ENCODE measurements at regions not wholly inside any gene's neighbourhood (a gene's known extent, or its start where the extent isn't known, plus 50 kb on each side); places are given as distances from the start of the nearest gene placed in this dataset.

DNA sequence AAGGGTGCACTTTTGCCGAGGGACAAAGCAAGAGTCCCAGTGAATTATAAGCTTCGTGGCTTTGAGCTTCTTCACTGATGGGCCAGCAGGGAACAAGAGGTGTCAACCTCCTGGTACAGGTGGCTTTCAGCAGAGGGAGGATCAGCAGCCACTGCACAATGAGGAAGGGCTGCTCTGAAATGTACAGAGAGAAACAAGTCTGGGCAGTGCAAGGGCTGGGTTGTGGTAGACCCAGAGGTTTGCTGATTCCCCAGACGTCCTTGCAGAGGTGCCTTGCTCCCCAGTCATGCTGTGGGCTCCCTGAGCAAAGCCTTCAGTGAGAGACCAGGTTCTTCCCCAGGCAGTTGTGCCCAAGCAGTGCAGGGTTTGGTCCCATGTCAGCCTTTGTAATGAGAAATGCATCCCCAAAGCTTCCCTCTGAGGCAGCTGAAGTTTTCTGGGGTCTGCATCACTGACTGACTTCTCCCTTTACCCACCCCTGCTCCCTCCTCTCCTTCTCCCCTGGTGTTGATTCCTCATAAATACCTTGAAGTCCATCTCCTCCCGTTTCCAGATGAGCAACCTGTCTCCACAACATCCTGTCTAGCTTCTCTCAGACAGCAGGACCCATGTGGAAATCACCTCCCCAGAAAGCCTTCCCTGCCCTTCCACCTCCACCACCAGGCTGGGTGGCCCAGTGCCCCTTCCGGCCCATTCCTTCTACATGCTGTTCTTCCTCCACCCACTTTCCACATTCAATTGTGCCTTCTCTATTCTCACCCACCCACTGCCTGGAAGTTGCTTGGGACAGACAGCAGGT lies 599.6 kb upstream of the ADAMTS16 start:
- no peak for DNase-seq

DNA sequence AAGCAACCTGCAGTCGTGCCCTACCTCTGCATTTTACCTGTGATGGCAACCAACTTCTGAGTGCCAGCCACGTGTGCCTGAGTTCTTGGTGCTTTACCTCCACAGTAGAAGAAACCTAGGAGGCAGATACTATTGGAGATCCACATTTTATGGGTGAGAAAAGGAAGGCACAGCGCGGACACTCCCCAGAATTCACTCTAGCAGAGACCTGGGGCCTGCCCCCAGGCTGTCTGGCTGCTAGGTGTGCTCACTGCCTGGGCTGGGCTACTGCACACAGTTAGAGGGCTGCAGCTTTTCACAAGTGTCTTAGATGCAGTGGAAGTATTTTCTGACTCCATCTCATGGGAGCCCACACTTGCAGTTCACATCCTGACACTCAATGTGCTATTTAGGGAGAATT lies 598.8 kb upstream of the ADAMTS16 start:
- no peak for DNase-seq

DNA sequence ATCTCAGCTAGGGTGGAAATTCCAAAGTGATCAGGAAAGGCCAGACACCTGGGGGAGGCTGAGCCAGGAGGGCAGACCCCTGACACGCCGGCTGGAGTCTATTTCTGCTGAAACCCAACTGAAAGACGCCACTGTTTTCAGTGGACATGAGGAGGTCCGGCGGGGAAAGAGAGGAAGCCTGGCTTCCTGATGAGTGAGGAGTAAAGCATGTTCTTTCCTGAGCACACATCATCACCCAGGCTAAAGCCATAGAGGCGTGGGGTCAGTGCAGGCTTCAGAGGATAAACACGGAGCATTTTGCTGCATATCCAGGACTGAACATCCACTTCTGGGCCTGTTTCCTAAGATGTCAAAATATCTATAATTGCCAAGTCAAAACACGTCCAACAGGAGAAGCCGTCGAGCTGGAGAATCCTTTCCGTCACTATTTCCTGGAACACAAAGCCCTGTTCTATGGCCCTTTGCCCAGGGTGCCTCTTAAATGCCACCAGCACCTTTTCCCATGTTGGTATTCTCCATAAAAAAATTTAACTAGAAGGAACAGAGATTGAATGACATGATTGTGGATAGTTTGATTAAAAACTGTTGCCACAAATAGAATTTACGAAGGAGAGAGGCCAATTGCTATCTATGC lies 597.9 kb upstream of the ADAMTS16 start:
- no peak for DNase-seq

DNA sequence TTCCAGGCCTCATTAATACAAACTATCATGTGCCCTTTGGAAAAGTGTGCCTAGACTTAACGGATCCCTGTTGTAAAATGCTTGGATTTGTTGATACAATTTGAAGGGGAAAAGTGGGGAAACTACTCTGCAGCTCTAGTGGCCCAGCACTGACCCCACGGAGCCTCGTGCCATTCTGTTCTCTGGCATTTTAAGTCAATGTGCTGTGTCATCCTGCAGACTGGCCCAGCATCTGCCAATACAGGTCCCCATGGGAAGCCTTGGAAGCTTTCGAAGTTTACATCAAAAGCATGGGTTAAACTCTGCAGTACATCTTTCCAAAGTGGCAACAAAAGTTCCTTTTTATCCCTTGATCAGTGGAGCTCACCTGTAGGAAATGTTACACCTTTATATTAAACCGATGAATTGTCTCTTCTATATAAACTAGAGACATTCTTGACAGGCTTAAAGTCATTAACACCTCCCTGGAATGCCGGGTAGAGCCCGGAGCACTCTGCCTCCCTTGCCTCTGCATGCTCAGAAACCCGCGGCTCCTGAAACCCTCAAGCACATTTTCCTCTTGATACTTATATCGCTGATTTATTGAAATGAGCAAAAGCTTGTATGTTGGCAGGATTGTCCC lies 596.0 kb upstream of the ADAMTS16 start:
- no peak for DNase-seq

DNA sequence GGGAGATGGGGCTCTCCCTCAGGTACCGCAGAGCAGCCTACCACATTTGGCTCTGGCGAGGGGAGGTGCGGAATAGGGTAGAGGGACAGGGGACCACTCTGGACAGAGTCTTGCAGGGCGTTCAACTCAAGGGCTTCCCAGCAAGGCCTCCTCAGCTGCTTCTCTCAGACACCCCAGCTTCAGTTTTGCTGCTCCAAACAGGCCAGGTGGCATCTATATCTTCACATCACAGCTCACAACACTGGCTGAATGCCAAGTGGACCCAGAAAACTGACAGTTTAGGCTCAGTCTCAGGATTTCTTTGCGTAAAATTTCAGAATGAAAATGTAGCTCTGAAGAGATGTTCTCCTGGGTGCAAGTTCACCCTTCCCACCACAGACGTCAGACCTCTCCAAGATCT lies 592.6 kb upstream of the ADAMTS16 start:
- no peak for DNase-seq

DNA sequence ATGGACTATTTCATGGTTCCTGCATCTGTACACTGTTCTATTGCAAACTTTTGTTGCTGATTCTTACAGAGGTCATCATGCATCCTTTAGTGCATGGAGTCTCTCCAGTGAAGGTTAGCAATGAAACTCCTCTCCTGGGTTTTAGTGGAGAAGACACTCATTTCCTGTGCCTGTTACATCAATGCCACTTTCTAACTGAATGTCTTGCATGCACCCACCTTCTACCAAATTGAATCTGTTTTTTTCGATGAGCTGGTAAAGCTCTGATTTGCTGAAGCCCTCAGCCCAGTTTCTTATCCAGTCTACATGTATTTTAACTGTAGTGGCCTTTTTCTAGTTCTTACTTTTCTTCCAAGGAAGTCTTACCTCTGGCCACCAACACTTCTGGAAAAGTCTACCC lies 591.8 kb upstream of the ADAMTS16 start:
- no peak for DNase-seq

DNA sequence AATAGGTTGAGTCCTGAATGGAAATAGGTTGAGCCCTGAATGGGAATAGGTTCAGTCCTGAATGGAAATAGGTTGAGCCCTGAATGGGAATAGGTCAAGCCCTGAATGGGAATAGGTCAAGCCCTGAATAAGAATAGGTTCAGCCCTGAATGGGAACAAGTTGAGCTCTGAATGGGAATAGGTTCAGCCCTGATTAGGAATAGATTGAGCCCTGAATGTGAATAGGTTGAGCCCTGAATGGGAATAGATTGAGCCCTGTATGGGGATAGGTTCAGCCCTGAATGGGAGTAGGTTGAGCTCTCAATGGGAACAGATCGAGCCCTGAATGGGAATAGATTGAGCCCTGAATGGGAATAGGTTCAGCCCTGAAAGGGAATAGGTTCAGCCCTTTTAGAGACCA lies 590.8 kb upstream of the ADAMTS16 start:
- no peak for DNase-seq

DNA sequence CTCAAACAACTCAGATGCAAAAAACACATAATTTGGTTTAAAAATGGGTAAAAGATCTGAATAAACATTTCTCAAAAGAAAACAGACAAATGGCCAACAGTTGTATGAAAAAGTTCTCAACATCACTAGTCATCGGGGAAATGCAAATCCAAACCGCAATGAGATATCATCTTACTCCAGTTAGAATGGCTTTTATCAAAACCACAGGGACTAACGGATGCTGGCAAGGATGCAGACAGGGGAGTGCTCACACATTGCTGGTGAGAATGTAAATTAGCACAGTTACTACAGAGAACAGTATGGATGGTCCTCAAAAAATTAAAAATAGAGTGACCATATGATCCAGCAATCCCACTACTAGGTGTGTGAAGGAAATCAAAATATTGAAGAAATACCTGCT lies 589.1 kb upstream of the ADAMTS16 start:
- DNase-seq = no peak

DNA sequence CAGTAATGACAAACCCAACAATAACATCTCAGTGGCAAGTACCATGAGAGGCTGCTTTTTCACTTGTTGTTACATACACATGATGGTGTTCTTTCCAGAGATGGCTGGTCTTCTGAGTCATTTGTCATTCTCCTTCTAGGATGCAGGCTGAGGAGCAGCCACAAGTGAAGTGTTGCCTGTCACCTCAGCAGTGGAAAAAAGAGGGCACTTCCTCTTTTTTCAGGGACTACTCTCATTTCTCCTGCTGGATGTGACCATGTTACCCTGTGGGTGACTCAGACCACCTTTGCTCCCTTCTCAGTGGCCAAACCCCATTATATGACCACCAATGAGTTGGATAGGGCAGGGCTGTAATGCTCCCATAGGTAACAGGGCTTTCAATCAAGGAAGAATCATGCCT lies 587.0 kb upstream of the ADAMTS16 start:
- no peak for DNase-seq

DNA sequence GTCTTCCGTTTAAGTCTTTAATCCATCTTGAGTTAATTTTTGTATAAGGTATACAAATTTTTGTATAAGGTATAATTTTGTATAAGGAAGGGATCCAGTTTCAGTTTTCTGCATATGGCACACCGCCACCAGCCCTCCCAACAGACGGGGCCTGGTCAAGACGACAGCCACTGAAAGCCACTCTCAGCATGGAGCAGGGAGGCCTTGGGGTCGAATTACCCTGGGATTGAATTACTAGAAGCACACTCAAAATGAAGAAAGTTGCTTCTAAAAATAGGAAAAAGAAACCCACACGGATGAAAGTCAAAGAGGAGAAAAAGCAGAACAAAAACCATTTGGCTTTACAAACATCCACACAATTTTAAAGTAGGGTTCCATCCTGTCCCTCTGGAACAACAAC lies 586.2 kb upstream of the ADAMTS16 start:
- DNase-seq = no peak

DNA sequence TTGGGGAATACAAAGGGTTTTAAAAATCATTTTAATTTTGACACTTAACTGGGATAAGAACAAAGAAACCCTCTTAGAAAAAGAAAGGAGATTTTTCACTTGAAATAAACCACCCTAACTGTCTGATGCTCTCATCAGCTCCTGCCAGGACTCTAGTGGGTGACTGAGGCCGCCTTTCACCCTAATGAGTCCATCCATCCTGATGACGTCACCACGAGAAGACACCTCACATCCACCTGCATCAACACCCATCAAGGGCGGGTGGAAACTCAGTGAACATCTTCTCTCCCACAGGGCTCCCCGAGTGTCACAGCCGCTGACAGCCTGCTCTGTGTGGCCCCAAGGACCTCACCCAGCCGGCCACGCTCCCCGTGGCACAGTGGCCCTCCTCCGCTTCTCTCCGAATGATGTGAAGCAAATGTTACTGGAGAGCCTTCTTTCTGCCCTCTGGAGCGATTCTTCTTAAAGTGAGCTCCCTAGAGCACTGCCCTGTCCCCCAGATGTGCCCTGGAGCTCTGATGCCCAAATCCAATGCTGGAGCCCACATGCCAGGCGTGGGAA lies 584.3 kb upstream of the ADAMTS16 start:
- no peak for DNase-seq

DNA sequence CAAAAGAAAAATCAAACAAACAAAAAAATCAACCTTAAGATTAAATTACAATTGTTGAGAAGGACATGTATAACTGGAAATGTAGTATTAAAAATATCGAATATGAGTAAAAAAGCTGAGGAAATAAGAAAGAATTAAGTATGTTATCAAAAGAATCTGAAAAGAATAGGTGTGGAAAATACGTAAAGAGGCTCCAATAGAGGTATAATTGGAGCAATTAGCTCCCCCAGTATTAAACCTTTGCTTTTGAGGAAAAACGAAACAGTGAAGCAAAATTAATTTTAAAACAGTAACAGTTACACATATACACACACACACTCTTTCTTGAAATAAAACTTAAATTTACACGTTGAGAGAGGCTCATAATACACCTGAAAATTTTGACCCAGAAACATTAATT lies 578.7 kb upstream of the ADAMTS16 start:
- DNase-seq = no peak

DNA sequence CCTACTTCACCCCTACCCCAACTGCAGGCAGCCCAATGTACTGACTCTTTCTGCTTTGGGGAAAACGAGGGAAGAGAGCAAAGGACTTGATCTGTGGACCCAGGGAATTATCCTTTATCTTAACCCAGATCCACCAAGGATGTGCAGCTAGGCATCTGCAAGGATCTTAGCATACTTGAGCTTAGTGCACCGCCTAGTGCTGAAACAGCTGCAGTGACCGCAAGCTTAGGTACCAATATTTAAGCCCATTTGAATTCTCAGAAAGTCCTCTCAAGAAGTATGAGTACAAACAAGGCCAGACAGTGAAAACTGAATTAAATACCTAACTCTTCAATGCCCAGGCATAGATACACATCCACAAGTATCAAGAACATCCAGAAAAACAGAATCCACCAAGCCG lies 576.7 kb upstream of the ADAMTS16 start:
- DNase-seq = no peak

DNA sequence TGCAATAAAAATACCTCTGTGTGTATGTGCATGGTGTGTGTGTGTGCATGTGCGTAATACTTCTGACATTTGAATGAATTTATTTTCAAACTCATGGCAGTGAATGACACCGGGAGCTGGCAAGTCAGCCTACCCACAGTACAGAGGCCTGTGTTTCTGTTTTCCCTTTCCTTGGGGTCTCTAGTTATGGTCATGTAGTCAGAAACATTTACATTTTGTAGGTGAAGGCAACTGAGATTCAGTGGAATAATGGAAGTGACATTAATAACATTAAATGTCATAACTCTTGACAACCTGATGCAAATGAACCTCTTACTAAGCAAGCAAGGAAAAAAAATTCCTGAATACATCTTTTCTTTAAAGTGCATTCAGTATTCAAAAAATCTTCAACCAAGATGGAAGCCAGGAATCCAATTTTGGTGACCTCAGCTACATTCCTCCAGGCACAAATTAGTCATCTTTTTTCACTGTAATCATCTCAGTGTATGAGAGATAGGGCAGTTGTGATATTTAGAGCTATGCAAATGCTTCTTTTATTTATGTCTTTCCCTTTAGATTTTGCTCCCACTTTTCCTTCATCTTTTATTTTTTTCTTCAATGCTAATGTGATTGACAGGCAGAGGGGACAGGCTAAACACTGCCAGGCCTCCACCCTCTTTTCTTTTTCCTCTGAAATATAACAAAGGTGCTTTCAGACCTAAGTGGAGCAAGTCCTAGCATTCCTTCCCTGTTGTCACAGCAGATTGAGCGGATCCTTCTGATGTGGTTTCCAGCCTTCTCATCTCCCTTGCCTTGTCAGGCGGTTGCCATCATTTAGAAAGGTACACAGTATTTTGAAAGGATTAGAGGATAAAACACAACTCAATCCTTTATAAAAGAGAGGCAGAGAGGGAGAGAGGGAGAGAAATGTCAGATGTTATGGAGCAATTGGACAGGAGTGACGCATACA lies 569.8 kb upstream of the ADAMTS16 start:
- DNase-seq = no peak

DNA sequence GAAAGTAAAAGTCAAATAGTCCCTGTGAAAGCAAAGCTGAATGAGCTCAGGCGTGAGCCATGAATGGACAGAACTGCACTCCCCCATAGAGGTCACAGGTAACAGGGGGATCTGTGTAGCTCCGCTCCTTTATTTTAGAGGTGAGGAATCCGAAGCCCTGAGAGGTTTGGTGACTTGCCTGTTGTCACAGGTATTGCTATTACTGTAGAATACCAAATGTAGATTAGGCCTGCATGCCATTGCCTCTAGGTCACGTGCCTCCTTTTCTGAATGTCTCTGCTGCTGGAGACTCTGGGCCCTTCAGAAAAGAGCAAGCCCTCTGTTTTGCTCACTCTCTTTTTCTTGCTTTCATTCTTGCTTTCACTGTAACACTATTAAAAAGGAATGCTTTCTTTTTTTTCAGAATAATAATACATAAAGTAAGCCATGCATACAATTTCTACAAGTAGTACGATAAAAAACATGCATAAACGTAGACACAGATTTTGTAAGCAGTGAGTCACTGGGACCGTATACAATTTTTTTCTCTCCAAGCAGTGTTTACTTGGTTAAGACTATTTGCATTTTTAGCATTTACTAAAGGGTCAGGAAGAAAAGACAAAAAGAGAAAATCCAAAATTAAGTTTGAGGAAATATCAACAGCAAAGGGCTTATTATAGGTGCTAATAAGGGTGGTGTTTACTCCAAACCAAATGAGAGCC lies 568.7 kb upstream of the ADAMTS16 start:
- no peak for DNase-seq

DNA sequence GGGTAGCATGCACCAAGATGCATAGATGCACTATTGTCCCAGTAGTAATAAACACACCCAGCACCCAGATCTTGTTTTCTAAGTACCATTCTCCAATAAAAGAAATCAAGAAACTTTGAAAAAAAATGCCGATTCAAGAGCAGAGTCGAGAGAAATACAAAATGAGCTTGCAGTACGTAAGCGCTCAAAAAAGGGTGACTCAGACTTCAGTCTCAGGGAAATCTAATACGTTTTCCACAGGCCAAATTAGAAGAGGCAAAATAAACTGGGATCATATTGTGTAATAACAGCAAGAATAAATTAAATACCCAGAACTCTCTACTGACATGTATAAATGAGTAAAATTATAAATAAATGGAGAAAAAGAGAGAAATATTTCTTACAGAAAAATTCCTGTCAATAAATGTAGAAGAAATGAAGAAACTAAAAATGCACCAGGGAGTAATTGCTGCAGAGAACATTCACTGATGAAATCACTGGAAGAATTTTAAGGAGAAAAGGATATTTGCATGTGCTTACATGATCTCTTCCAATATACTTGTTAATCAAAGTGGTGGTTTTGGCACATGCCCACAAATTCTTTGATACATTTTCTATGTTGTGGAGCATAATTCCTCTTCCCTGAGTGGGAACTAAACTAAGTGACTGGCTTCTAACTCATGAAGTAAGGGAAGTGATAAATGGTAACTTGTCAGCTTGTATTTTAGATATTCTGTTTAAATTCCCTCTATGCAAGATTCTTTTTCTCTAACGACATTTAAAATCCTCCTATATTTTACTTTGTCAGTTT lies 567.6 kb upstream of the ADAMTS16 start:
- no peak for DNase-seq

DNA sequence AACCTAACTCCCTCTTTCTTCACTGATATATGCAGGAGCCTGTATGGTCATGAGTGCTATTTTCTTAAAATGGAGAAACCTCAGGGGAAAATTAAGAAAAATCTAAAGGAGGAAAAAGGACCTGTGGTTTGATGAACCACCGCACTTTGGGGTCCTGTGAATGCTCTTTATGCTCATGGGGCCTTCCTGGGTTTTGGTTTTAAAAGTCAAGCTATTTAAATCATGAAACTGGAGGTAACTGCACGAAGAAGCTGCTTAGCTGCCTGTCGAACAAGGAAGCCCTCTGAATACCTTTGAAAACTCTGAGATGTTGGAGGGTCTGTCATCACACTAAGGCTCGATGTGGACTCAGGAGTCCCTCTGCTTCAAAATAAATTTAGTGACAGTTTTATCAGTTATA lies 564.5 kb upstream of the ADAMTS16 start:
- DNase-seq = no peak

DNA sequence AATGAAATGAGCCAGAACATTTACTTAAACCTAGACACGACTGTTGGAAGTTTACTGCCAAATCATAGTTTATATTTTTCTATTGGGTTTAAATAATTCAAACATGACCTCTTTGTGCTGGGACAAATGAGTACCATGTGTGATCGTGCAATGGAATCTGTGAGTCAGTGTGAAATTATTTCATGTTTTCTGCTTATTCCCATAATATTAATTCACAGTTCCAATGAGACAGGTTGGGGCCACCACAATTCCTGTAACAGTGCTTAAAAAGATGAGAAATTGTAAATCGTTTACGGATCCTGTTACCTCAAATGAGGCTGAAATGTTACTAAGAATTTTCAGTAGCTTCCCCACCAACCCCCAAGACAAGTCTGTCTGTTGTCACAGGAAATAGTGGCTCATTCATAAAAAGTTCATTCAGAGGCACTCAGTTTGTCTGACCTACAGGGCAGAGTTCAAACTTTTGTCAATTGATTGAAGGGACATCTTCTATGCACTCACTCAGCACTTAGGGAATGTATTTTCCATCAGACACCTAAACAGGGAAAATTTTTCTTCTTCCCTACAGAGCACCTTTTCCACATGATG lies 563.9 kb upstream of the ADAMTS16 start:
- DNase-seq = no peak

DNA sequence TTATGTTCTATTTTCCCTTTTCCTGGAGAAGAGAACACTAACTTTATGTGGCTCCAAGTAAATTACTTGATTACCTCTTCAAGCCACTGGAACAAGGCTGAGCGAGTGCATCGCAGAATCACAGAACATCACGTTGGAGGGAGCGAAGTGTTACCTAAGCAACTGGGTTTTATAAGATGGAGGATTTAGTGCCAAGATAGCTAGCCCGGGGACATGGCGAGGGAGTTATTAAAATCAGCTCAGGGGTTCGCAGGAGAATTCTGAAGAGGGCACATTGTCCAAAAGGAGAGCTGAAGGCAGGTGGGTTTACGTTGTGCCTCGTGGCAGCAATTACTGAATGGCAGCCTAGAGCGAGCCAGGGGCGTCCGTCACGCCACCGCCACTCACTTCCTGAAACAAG lies 563.2 kb upstream of the ADAMTS16 start:
- no peak for DNase-seq

DNA sequence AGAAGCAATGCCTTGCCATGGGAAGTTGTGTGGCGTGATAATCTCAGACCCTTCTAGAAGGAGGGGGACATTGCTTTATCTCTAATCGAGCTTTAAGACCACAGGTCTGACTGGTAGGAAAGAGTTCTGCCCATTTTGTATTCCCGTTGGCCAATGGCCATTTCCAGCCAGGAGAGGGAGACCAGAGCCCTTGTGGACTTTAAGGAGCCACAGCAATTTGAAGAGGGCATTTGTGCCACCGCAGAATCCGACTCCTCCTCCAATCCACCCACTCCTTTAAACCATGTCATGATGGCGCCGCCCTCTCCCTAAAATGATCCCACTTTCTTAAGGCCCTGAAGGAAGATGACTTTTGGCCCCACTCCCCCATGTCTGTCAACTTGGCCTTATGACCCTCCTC lies 560.5 kb upstream of the ADAMTS16 start:
- DNase-seq = no peak

DNA sequence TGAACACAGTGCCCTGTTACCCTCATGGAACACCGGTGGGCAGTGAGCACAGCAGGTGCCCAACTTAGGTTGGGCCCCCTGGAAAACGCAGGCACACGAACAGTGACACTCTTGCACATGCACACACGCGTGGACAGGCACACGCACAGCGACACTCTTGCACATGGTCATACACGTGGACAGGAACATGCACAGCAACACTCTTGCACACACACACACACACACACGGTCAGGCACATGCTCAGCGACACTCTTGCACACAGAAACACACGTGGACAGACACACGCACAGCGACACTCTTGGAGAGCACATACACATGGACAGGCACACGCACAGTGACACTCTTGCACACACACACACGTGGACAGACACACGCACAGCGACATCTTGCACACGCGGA lies 559.4 kb upstream of the ADAMTS16 start:
- no peak for DNase-seq
